SK-N-SH treated with all-trans-retinoic acid at 6 μM for 48 hours (cell line): ENCODE measurements at regions not wholly inside any gene's neighbourhood (a gene's known extent, or its start where the extent isn't known, plus 50 kb on each side); places are given as distances from the start of the nearest gene placed in this dataset.

Source experiments
- BACH2 ChIP-seq: fragments of 250-450 bp; sonication (Bioruptor Pico); IDR thresholded peaks from 2 replicates; pipeline ENCODE4 v1.9.0; 2021; ENCODE audit warnings: mild to moderate bottlenecking, borderline replicate concordance
- GLIS3 ChIP-seq: fragments of 250-450 bp; sonication (Bioruptor Pico); IDR thresholded peaks from 2 replicates; pipeline ENCODE4 v1.5.0; 2020; ENCODE audit warnings: mild to moderate bottlenecking, moderate library complexity
- ISL1 ChIP-seq: fragments of 250-450 bp; sonication (Bioruptor Pico); IDR thresholded peaks from 2 replicates; pipeline ENCODE4 v2.1.2; 2022; ENCODE audit warnings: mild to moderate bottlenecking, moderate library complexity
- PPARA ChIP-seq: fragments of 250-450 bp; sonication (Bioruptor Pico); IDR thresholded peaks from 2 replicates; pipeline ENCODE4 v1.5.0; 2020; ENCODE audit warnings: mild to moderate bottlenecking, borderline replicate concordance
- RARB ChIP-seq: fragments of 250-450 bp; sonication (Bioruptor Pico); IDR thresholded peaks from 2 replicates; pipeline ENCODE4 v1.8.0; 2021; ENCODE audit warnings: mild to moderate bottlenecking, moderate library complexity
- SNAI2 ChIP-seq: fragments of 250-450 bp; sonication (Bioruptor Pico); IDR thresholded peaks from 2 replicates; pipeline ENCODE4 v1.5.0; 2020; ENCODE audit warnings: mild to moderate bottlenecking, moderate library complexity
- TCF4 ChIP-seq: fragments of 250-450 bp; sonication (Bioruptor Pico); IDR thresholded peaks from 2 replicates; pipeline ENCODE4 v1.8.0; 2021; ENCODE audit warnings: mild to moderate bottlenecking, moderate library complexity, borderline replicate concordance
- TOX ChIP-seq: fragments of 250-450 bp; sonication (Bioruptor Pico); IDR thresholded peaks from 2 replicates; pipeline ENCODE4 v1.8.0; 2021; ENCODE audit warnings: mild to moderate bottlenecking, moderate library complexity, borderline replicate concordance
- TSHZ2 ChIP-seq: fragments of 250-450 bp; sonication (Bioruptor Pico); IDR thresholded peaks from 2 replicates; pipeline ENCODE4 v1.5.0; 2020; ENCODE audit warnings: mild to moderate bottlenecking, moderate library complexity
- ZFP3 ChIP-seq: fragments of 250-450 bp; sonication (Bioruptor Pico); IDR thresholded peaks from 2 replicates; pipeline ENCODE4 v1.5.0; 2020; ENCODE audit warnings: mild to moderate bottlenecking, moderate library complexity
- ZFP30 ChIP-seq: fragments of 450-650 bp; formaldehyde crosslinking; IDR thresholded peaks from 2 replicates; pipeline ENCODE4 v1.5.0; 2022; ENCODE audit warnings: mild to moderate bottlenecking, moderate library complexity
- ZNF70 ChIP-seq: fragments of 450-650 bp; formaldehyde crosslinking; IDR thresholded peaks from 2 replicates; pipeline ENCODE4 v1.5.0; 2020; ENCODE audit warnings: mild to moderate bottlenecking, moderate library complexity
- TF ChIP-seq, protein P1 (sequence below): fragments of 250-450 bp; sonication (Bioruptor Pico); IDR thresholded peaks from 2 replicates; pipeline ENCODE4 v1.5.1; 2020; ENCODE audit warnings: low read depth, mild to moderate bottlenecking, moderate library complexity
- TF ChIP-seq, protein P2 (sequence below): fragments of 250-450 bp; sonication (Bioruptor Pico); IDR thresholded peaks from 2 replicates; pipeline ENCODE4 v1.8.0; 2020; ENCODE audit warnings: mild to moderate bottlenecking, moderate library complexity, borderline replicate concordance

DNA sequence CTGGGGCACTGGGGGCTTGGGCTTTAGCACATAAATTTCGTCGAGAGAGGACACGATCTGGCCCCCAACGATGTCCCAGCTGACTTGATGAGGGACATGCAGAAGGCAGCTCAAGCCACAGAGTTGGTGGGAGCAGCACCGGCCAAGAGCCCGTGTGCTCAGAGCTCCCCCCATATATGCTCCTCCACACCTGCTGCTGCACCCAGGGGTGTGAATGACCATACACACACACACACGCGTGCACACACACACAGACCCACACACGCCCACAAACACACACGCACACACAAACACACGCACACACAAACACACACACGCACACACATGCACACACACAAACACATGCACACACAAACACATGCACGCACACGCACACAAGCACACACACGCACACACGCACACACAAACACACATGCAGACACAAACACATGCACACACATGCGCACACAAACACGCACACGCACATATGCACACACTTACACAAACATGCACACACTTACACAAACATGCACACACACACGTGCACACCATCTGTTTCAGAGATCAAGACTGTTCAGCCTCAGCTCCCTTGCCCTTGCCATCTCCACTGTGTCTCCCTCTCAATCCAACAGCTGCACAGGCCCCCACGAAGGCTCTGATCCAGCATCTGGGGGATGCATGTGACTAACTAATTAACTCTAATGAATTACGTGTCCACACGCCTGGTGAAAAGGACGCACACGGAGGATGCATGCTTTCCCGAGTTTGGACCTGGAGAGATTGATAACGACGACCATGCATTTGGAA, 85.6 kb upstream of the TNRC6C start:
- TF ChIP-seq TCF4 (CRISPR knock-in tag) (peak; percentile 69; the same call in 1 of the 2 replicates), RARB (CRISPR knock-in tag) (no peak), TOX (CRISPR knock-in tag) (no peak), TSHZ2 (CRISPR knock-in tag) (no peak; the same call in 1 of the 2 replicates), GLIS3 (CRISPR knock-in tag) (no peak), ZFP3 (CRISPR knock-in tag) (no peak), SNAI2 (CRISPR knock-in tag) (no peak), ZFP30 (CRISPR knock-in tag) (no peak), ZNF70 (CRISPR knock-in tag) (no peak), ISL1 (no peak), PPARA (no peak), BACH2 (CRISPR knock-in tag) (no peak)
- TF ChIP-seq, protein P1, sequence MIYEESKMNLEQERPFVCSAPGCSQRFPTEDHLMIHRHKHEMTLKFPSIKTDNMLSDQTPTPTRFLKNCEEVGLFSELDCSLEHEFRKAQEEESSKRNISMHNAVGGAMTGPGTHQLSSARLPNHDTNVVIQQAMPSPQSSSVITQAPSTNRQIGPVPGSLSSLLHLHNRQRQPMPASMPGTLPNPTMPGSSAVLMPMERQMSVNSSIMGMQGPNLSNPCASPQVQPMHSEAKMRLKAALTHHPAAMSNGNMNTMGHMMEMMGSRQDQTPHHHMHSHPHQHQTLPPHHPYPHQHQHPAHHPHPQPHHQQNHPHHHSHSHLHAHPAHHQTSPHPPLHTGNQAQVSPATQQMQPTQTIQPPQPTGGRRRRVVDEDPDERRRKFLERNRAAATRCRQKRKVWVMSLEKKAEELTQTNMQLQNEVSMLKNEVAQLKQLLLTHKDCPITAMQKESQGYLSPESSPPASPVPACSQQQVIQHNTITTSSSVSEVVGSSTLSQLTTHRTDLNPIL (CRISPR knock-in tag) = no peak
- TF ChIP-seq, protein P2, sequence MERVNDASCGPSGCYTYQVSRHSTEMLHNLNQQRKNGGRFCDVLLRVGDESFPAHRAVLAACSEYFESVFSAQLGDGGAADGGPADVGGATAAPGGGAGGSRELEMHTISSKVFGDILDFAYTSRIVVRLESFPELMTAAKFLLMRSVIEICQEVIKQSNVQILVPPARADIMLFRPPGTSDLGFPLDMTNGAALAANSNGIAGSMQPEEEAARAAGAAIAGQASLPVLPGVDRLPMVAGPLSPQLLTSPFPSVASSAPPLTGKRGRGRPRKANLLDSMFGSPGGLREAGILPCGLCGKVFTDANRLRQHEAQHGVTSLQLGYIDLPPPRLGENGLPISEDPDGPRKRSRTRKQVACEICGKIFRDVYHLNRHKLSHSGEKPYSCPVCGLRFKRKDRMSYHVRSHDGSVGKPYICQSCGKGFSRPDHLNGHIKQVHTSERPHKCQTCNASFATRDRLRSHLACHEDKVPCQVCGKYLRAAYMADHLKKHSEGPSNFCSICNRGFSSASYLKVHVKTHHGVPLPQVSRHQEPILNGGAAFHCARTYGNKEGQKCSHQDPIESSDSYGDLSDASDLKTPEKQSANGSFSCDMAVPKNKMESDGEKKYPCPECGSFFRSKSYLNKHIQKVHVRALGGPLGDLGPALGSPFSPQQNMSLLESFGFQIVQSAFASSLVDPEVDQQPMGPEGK (CRISPR knock-in tag) = no peak
